ENCODE measurements at regions not wholly inside any gene's neighbourhood (a gene's known extent, or its start where the extent isn't known, plus 50 kb on each side); places are given as distances from the start of the nearest gene placed in this dataset.
"Not testable (repeated sequence)": the region's sequence is repeated elsewhere in the genome, so short reads cannot be mapped to it uniquely, and the experiment has no call there.

- TF ChIP-seq UBTF (IDR thresholded peaks at IDR 0.05; ENCODE audit: borderline replicate concordance in 1 of 2, low read depth in 2 of 2, low read length in 2 of 2) = no peak
- no peak for TF ChIP-seq ZHX1 (conservative IDR thresholded peaks at IDR 0.05; ENCODE audit: low read length)
- no peak for TF ChIP-seq TCF7 (IDR thresholded peaks at IDR 0.05; ENCODE audit: borderline replicate concordance)
These were observed 1774.7 kb upstream of the ACO1 start (continued) for GRCh38 chr9:30609713-30610112.

GRCh38 chr9:30616782-30617181, 1767.7 kb upstream of the ACO1 start:
- BruUV-seq (replicated peaks); POLR2A ChIA-PET; H3K4me3 ChIP-seq; H3K9ac ChIP-seq (ENCODE audit: insufficient read depth in 1 of 2, low read depth in 2 of 2, low read length in 2 of 2); H4K20me1 ChIP-seq (replicated peaks; ENCODE audit: control insufficient read depth, insufficient read depth, low read length); in situ Hi-C loops (cut with MboI); H3K4me2 ChIP-seq (ENCODE audit: insufficient read depth, low read length); H3K27me3 ChIP-seq (ENCODE audit: control insufficient read depth in 2 of 2, insufficient read depth in 2 of 2, low read length in 2 of 2); ATAC-seq; DNase-seq (ENCODE audit: extremely low read depth in 1 of 4, low spot score in 3 of 4); H3K79me2 ChIP-seq (ENCODE audit: control insufficient read depth, insufficient read depth, low read length); H3K27ac ChIP-seq (ENCODE audit: extremely low read depth, low read depth, low read length); H3K4me1 ChIP-seq (replicated peaks in 1 of 2; ENCODE audit: control insufficient read depth in 2 of 2, insufficient read depth in 2 of 2, low read length in 2 of 2); CTCF ChIA-PET (ENCODE audit: low intra/inter-chr PET ratio); FAIRE-seq; H3K36me3 ChIP-seq (ENCODE audit: control insufficient read depth, insufficient read depth, low read length); H2AFZ ChIP-seq (ENCODE audit: low read depth, low read length); H3K9me1 ChIP-seq (ENCODE audit: control insufficient read depth, insufficient read depth, low read length); intact Hi-C loops (cut with micrococcal nuclease); H3K9me3 ChIP-seq (replicated peaks; ENCODE audit: control insufficient read depth, insufficient read depth, low read depth, low read length): not testable (repeated sequence)
- no CpG with 5 or more reads among the region's 7 CpGs for WGBS (ENCODE audit: insufficient coverage, low coverage, missing lambda C conversion rate)

All from K562 (cell line).